Spleen (tissue), 11 donors: ENCODE measurements at regions not wholly inside any gene's neighbourhood (a gene's known extent, or its start where the extent isn't known, plus 50 kb on each side); places are given as distances from the start of the nearest gene placed in this dataset.

Source experiments
- DNase-seq: peaks from one replicate; pipeline ENCODE4 v3.0.0-alpha.2; 2020
- H3K27ac ChIP-seq, 8 donors: fragments of 200-600 bp; sonication (generic) in 7 of 8; 1 replicate in 4 of 8; 2 replicates in 4 of 8; pipeline versions ENCODE4 v1.5.0 to v1.8.0; 2016 to 2021; ENCODE audit warnings: inconsistent platforms in 4 of 8, mild to moderate bottlenecking in 4 of 8, moderate library complexity in 1 of 8
- H3K27me3 ChIP-seq, 7 donors: fragments of 200-600 bp; sonication (generic) in 6 of 7; replicated peaks in 1 of 7; 1 replicate in 4 of 7; 2 replicates in 3 of 7; pipeline versions ENCODE4 v1.5.0 to v1.8.0; 2016 to 2021; ENCODE audit warnings: inconsistent platforms in 3 of 7, mild to moderate bottlenecking in 1 of 7
- H3K36me3 ChIP-seq, 6 donors: fragments of 200-600 bp; sonication (generic) in 5 of 6; 1 replicate in 4 of 6; 2 replicates in 2 of 6; pipeline versions ENCODE4 v1.5.0 to v1.8.0; 2016 to 2021; ENCODE audit warnings: inconsistent platforms in 2 of 6
- H3K4me1 ChIP-seq, 6 donors: fragments of 200-600 bp; sonication (generic) in 5 of 6; 1 replicate in 3 of 6; 2 replicates in 3 of 6; pipeline versions ENCODE4 v1.5.0 to v1.8.0; 2016 to 2021; ENCODE audit warnings: inconsistent platforms in 3 of 6
- H3K4me3 ChIP-seq, 8 donors: fragments of 200-600 bp; sonication (generic) in 7 of 8; 1 replicate in 4 of 8; 2 replicates in 4 of 8; pipeline versions ENCODE4 v1.5.0 to v1.8.0; 2016 to 2021; ENCODE audit warnings: inconsistent platforms in 4 of 8, mild to moderate bottlenecking in 4 of 8, moderate library complexity in 2 of 8
- H3K9me3 ChIP-seq, 8 donors: fragments of 200-600 bp; sonication (generic) in 7 of 8; 1 replicate in 4 of 8; 2 replicates in 4 of 8; pipeline versions ENCODE4 v1.5.0 to v1.8.0; 2016 to 2021; ENCODE audit warnings: inconsistent platforms in 4 of 8
- POLR2A ChIP-seq, 3 donors: fragments of 450-650 bp; IDR thresholded peaks; one replicate each; pipeline ENCODE4 v1.5.1; 2017; ENCODE audit warnings: antibody characterized with exemption in 3 of 3, mild to moderate bottlenecking in 1 of 3
- POLR2AphosphoS5 ChIP-seq, 3 donors: sonication (generic); formaldehyde crosslinking; IDR thresholded peaks; one replicate each; pipeline ENCODE4 v1.5.1; 2017; ENCODE audit warnings: antibody characterized with exemption in 3 of 3
- WGBS, 5 donors: extraction: QIAGEN DNeasy Blood & Tissue Kit in 3 of 5; methylation state at CpG; one replicate each; pipeline versions ENCODE4 v1.1.5 to v1.1.7; 2013 to 2018; 5-methylcytosine and 5-hydroxymethylcytosine counted together
- intact Hi-C: fragments of 100-400 bp; cut with DNase I; formaldehyde crosslinking; loops from one replicate; pipeline ENCODE4 v1.15.0; 2023; ENCODE audit warnings: low total_unique reads
- TF ChIP-seq, protein P1 (sequence below), 11 experiments: fragments of 200-600 bp in 7 of 11; fragments of 450-650 bp in 4 of 11; sonication (generic) in 4 of 11; IDR thresholded peaks in 8 of 11; conservative IDR thresholded peaks in 3 of 11; 1 replicate in 7 of 11; 2 replicates in 4 of 11; pipeline versions ENCODE4 v1.4.0 to v1.8.0; 2016 to 2021; ENCODE audit warnings: antibody characterized with exemption in 11 of 11, inconsistent platforms in 4 of 11, mild to moderate bottlenecking in 1 of 11
- donor health status: healthy with polysubstance abuse.
- donor health status: DM: no; HTN: no; CAD: no; lungs with moderate emphysema.
- donor health status: DM: no; HTN: no; CAD: no.
- donor health status: Bipolar disorder and iron deficiency.
- donor health status: healthy.
- donor health status: DM: no; HTN: no; CAD: no.
- donor health status: DM: yes; HTN: yes; CAD: no.

DNA sequence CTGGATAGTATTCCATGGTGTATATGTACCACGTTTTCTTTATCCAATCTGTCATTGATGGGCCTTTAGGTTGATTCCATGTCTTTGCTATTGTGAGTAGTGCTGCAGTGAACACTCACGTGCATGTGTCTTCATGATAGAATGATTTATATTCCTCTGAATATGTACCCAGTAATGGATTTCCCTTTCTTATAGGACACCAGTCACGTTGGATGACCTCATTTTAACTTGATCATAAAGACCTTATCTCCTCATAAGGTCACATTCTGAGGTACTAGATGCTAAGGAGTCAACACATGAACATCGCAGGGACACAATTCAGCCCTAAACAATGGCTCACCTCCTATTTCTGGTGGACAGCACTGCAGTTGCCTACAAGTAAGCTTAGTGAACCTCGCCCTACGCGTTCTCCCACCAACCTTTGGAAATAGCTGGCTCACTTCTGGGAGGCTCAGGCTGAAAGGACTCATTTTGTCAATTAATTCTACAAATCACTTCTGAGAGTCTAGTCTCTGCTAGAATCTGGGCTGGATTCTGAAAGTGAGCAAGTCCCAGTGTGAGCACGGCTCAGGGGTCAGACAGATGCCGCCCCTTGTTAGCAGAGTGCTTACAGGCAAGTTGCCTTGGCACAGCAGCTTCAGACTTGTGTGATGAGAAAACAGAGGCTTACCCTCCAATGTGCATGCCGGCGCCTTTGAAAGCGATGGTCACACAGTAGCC lies 183.8 kb upstream of the GSC start:
- no peaks in the 10 kb centered on the region for H3K9me3 ChIP-seq
- intact Hi-C loops, result no loop called here
- 77 to 87% (median 83%) methylated on average over 10 to 12 of the region's 12 CpGs for WGBS, 5 donors
- H3K4me3 ChIP-seq, result no peak overlapping the region
- H3K36me3 ChIP-seq, result no peaks in the 10 kb centered on the region
- H3K27me3 ChIP-seq, result peaks cover 0 to 9% (median 0%) of the 10 kb centered on the region in 7 donors
- DNase-seq, result no peak
- H3K27ac ChIP-seq, result no peak overlapping the region
- no peaks in the 10 kb centered on the region for H3K4me1 ChIP-seq
- TF ChIP-seq, protein P1, sequence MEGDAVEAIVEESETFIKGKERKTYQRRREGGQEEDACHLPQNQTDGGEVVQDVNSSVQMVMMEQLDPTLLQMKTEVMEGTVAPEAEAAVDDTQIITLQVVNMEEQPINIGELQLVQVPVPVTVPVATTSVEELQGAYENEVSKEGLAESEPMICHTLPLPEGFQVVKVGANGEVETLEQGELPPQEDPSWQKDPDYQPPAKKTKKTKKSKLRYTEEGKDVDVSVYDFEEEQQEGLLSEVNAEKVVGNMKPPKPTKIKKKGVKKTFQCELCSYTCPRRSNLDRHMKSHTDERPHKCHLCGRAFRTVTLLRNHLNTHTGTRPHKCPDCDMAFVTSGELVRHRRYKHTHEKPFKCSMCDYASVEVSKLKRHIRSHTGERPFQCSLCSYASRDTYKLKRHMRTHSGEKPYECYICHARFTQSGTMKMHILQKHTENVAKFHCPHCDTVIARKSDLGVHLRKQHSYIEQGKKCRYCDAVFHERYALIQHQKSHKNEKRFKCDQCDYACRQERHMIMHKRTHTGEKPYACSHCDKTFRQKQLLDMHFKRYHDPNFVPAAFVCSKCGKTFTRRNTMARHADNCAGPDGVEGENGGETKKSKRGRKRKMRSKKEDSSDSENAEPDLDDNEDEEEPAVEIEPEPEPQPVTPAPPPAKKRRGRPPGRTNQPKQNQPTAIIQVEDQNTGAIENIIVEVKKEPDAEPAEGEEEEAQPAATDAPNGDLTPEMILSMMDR (IDR thresholded peaks at IDR 0.05 in 8 of 11, conservative IDR thresholded peaks at IDR 0.05 in 3 of 11), result no peak
- no peak for TF ChIP-seq POLR2AphosphoS5 (IDR thresholded peaks at IDR 0.05)
- TF ChIP-seq POLR2A (IDR thresholded peaks at IDR 0.05), result no peak

DNA sequence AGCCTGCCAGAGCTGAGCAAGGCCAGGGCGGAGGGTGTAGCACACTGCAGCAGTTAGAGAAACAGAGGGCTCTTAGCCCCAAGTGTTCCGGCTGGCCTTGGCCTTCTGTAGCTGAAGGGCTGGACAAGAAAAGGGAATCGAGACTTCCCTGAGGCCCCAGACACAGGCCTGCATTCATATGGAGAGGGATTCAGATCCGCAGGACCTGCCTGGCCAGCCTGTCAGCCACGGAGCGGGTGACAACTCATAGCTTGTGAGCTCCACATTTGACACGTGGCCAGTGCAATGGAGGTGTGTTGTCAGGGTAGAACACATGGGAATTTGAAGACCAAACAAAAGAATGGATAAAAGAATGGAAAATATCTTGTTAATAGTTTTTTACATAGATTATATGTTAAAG lies 182.2 kb upstream of the GSC start:
- no peaks in the 10 kb centered on the region for H3K36me3 ChIP-seq
- 71 to 73% (median 73%) methylated on average over 7 of the region's 7 CpGs for whole genome bisulfite sequencing, 5 donors
- no peak overlapping the region for H3K4me3 ChIP-seq
- intact Hi-C loops, result no loop called here
- no peaks in the 10 kb centered on the region for H3K4me1 ChIP-seq
- H3K9me3 ChIP-seq, result peaks cover 0 to 11% (median 5%) of the 10 kb centered on the region in 8 donors
- TF ChIP-seq, protein P1 (IDR thresholded peaks at IDR 0.05 in 8 of 11, conservative IDR thresholded peaks at IDR 0.05 in 3 of 11), result no peak
- TF ChIP-seq POLR2A (IDR thresholded peaks at IDR 0.05), result no peak
- no peak for TF ChIP-seq POLR2AphosphoS5 (IDR thresholded peaks at IDR 0.05)
- DNase-seq, result no peak
- H3K27me3 ChIP-seq, result peaks cover 0 to 5% (median 0%) of the 10 kb centered on the region in 7 donors
- no peak overlapping the region for H3K27ac ChIP-seq

DNA sequence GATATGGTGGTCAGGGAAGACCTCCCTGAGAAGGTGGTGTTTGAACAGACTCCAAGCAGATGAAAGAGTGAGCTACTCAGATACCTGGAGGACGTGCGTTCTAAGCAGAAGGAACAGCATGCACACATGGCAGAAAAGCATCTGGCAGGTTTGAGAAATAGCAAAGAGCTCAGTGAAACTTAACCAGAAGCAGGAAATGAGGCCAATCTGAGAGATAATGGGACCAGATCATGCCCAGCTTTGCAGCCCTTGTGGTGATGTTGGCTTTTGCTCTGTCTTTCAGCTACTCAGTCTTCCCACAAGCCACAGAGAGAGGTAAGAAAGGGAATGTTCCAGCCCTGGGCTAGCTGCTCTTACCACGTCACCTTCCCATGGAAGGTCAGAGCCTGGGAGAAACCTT lies 176.3 kb upstream of the GSC start:
- TF ChIP-seq POLR2AphosphoS5 (IDR thresholded peaks at IDR 0.05), result no peak
- TF ChIP-seq POLR2A (IDR thresholded peaks at IDR 0.05), result no peak
- TF ChIP-seq, protein P1 (IDR thresholded peaks at IDR 0.05 in 8 of 11, conservative IDR thresholded peaks at IDR 0.05 in 3 of 11), result no peak
- Histone ChIP-seq H3K4me1 (no peaks in the 10 kb centered on the region), H3K9me3 (peaks cover 0 to 11% (median 5%) of the 10 kb centered on the region in 8 donors), H3K4me3 (no peak overlapping the region), H3K36me3 (no peaks in the 10 kb centered on the region), H3K27ac (peak overlapping the region in 3 of 8 donors; percentile 23 to 68 (median 59)), H3K27me3 (no peaks in the 10 kb centered on the region)
- no peak for DNase-seq
- intact Hi-C loops, result no loop called here
- 74 to 83% (median 79%) methylated on average over 3 of the region's 3 CpGs for WGBS, 5 donors

DNA sequence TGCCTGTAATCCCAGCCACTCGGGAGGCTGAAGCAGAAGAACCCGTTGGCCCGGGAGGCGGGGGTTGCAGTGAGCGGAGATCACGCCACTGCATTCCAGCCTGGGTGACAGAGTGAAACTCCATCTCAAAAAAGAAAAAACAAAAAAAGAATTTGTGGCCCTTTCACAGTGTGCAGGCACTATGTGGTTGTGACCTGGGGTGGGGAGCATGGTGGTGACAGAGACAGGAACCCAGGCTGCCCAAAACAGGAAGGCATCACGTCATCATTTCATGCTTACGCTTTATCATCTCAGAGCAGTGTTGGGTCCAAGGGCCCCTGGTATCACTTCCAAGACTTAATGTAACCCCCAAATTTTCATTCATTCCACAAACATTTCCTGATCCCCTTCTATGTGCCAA lies 175.7 kb upstream of the GSC start:
- Histone ChIP-seq H3K4me1 (no peaks in the 10 kb centered on the region), H3K36me3 (no peaks in the 10 kb centered on the region), H3K27ac (peak overlapping the region in 3 of 8 donors; percentile 23 to 68 (median 59)), H3K4me3 (no peak overlapping the region), H3K9me3 (peaks cover 0 to 11% (median 5%) of the 10 kb centered on the region in 8 donors), H3K27me3 (peaks cover 0 to 3% (median 0%) of the 10 kb centered on the region in 7 donors)
- intact Hi-C loops, result no loop called here
- WGBS, 5 donors, result 80 to 85% (median 83%) methylated on average over 8 of the region's 8 CpGs
- TF ChIP-seq POLR2AphosphoS5 (IDR thresholded peaks at IDR 0.05), result no peak
- no peak for TF ChIP-seq POLR2A (IDR thresholded peaks at IDR 0.05)
- TF ChIP-seq, protein P1 (IDR thresholded peaks at IDR 0.05 in 8 of 11, conservative IDR thresholded peaks at IDR 0.05 in 3 of 11), result no peak
- no peak for DNase-seq
